GOT3 (cell line): ENCODE measurements at regions not wholly inside any gene's neighbourhood (a gene's known extent, or its start where the extent isn't known, plus 50 kb on each side); places are given as distances from the start of the nearest gene placed in this dataset.
"Not testable (repeated sequence)": the region's sequence is repeated elsewhere in the genome, so short reads cannot be mapped to it uniquely, and the experiment has no call there.

Experiments used
- DNase-seq: peaks from one replicate; lab custom pipeline; 2025; ENCODE audit warnings: mixed read lengths; lab: John Stamatoyannopoulos, UW

DNA sequence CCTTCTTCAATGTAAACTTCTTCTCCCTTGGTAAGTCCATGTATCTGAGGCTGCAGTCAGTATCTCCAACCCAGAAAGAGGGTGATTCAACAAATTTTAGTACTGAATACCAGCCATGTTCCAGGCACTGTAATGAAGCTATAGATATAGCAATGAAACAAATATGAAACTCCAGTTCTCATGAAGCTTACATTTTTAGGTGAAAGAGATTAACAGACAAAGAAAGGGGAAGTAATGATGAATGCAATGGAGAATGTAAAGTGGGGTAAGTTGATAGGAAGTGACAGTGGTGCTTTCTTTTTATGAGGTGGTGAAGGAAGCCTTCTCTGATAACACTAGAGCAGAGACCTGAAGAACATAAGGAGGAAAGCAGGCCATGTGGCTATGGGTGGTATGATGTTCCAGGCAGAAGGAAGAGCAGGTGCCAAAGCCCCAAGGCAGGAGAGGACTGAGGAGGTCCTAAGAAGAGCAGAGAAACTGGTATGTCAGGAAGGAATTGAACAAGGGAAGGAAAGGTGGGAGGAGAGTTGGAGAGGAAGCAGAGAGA, 143.6 kb downstream of the TFAP2B start:
- DNase-seq: no peak

DNA sequence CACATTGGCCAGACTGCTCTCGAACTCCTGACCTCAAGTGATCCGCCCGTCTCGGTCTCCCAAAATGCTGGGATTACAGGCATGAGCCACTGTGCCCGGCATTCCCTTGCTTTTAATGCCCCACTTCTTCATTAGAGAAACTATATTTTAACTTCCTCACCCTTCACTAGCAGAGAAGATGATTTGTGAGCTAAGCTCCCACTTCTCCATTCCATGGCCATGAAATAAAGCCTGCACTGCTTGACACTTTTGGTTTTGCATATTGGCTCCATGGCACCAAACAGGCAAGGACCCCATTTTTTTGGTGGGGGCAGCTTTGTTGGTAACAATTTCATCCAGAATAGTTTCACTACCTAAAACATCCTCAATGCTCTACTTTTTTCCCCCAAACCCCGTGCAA, 145.3 kb downstream of the TFAP2B start:
- DNase-seq: no peak

DNA sequence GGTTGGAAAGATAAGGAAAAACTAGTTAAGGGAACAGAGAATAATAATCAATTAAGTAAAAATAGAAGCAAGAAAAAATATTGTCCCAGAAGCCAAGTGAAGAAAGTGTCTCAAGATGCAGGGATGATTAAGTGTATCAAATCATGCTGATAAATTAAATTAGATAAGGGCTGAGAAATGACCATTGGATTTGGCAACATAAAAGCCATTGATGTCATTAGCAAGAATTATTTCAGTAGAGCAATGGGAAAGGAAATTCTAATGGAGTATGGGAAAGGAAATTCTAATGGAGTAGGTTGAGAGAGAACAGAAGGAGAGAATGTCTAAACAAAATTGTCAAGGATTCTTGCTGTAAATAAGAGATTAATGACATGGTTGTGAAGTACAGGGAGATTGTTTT, 146.8 kb downstream of the TFAP2B start:
- no peak for DNase-seq

DNA sequence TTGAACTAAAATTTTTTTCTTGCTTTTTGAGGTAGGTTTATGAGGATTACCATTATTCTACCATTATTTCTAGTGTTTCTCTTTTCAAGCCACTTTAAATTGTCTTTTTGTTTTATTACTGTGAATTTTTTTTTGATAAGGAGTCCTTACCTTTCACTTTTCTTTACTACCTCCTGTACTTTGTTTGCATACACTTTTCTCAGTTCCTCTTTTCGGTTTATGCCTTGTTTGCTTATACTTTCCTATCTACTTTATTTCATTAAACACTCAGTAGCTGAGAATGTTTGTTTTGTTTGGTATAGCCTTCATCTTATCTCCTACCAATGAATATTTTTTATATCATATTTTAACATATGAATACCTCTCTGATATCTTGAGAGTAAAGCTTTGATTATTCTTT, 147.9 kb downstream of the TFAP2B start:
- DNase-seq: no peak

DNA sequence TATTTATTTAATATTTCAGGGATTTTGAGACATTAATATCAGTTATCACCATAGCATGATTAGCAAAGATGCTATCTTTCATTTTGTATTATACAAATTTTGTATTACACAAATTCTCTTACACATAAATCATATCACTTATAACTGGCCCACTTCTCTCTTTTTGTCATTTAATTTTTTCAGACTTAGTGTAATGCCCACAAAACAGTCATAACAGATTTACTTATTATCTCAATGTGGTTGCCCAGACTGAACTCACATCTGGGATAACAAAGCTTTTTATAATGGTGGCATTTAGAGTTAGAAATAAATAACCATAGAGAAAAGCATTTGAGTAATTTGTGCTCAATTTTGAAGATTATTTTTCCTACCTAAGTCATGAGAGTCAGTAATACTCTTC, 148.3 kb downstream of the TFAP2B start:
- DNase-seq: no peak

DNA sequence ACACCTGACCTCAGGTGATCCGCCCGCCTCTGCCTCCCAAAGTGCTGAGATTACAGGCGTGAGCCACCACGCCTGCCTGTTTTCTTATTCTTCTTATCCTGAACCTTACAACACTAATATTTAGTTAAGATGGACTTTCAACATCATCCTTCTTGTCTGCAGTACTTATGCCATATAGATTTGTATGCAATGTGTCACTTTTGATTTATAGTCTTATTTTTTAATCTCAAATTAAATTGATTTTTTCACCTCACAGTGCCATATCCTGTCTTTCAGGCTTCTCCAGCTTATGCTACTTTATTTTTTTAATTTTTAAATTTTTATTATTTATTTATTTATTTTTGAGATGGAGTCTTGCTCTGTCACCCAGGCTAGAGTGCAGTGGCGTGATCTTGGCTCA, 149.6 kb downstream of the TFAP2B start:
- DNase-seq: not testable (repeated sequence)

DNA sequence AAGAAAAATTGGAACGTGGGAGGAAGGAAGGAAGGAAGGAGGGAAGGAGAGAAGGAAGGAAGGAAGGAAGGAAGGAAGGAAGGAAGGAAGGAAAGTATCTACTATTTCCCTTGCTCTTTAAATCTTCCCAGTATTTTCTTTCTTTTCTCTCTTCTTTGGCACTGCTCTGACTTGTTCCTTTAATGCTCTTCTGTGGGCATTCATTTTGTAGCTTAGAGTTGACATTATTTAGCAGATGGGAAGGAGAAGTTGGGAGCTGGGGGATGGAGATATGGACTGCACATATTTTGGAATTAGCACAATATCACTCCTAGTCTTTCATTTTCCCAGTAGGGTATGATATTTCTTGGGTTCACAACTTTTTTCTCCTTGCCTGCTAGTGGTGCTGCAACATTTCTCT, 152.2 kb downstream of the TFAP2B start:
- DNase-seq: no peak

DNA sequence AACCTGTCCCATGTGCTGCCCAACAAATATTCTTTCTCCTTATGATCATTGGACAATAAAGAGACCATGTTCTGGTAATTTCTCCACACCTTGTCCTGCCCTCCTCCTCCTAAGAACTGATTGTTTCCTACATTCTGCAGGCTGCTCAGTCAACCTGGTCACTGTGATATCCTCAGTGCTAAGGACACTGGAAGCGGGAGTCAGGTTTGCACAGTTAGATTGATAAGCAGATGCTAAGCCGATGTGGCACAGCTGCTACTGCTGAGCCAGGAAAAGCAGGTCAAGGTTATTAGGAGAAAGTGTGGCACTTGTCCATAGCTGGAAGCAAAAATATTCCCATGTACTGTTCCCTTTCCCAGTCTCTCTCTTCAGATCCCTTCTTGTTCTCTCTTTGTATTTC, 154.8 kb downstream of the TFAP2B start:
- DNase-seq: no peak

DNA sequence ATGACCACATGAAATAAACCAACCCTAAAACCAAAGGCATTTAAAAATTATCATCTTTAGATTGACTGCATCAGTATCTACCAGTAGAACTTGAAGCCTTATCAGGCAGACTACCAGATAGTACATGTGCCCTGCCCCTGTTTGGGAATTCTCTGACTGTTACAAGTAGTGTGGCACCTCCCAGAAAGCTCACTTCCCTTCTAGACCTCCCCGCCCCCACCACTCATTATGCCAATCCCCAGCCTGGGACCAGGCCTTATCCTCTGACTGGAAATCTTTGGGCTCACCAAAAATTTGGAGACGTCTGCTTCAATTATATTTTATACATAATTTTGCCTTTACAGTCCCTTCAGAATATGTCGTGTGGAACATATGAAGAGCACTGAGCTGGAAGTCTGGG, 155.6 kb downstream of the TFAP2B start:
- no peak for DNase-seq

DNA sequence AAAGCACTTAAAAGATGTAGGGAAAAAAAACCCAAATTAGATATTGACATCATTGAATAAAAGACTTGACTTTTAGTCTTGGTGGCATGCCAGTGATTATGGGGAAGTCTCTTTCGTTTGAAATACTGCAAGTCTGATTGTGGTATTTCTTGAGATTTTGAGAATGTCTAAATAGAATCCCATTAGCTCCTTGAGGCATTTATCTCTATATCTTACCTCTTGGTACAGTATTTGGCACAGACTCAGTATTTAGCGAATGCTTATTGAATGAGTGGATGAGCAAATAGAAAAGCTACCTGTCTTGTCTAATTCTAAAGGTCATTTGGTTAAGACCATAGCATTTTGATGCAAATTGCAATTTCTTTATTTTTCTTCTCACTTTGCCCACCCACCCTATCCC, 156.5 kb downstream of the TFAP2B start:
- DNase-seq: no peak

DNA sequence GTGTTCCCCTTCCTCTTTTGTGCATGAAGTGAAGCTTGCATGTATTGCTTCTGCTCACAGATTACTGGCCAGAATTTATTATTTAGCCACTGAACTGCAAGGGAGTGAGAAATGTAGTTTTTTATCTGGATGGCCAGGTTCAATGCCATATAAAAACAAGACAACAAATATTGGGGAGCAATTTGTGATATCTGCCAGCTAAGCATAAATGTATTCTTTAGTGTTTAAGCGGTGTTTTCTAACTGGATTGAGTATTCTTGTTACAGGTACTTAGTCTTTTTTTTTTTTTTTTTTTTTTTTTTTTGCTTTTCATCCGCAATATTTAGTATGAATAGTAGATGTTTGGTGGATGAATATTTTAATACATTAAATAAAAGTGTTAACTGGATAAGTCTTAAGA, 158.2 kb downstream of the TFAP2B start:
- DNase-seq: no peak

DNA sequence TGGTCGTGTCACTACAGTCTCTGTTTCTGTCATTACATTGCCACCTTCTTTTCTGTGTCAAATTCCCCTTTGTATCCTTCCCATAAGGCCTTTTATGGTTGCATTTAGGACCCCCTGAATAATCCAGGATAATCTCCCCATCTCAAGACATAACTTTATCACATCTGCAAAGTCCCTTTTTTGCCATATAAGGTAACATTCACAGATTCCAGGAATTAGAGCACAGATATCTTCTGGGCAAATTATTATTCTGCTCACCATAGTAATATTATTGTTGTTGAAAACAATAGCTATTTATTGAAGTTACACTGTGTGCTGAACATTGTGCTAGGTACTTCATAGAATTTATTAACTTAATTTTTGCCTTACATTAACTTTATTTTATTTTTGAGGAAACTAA, 159.1 kb downstream of the TFAP2B start:
- no peak for DNase-seq

DNA sequence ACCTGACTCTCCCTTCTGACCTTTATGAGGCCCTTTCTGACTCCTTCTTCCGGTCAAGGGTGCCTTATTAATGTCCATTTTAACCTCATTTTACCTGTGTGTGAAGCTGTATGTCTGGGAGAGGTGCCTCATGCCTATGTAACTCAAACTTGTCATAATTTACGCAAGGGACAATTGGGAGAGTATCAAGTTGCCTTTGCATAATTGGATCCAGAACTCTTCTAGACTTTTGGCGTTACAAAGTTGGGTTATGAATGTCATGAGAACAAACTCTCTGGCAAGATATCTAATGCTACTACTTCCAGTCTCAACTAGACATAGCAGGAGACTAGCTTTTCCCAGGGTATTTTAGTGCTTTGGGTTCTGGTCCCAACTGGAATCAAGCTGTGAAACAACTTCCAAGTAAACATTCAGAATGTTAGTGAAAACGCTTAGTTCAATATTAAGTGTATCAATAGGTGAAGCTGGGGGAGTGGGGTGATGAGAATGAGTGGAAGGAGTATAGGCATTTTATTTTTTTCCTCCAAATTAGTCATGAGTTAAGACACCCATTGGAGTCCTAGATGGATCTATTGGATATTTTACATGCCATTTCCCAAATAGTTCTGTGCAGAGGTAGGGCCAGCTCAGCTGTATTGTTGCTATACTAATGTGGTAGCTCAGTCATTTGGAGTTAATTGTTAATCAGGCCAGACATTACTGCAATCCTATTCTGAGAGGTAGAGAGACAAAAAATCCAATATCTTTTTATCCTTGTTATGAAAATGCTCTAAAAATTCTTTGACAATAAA, 159.9 kb downstream of the TFAP2B start:
- DNase-seq: no peak

DNA sequence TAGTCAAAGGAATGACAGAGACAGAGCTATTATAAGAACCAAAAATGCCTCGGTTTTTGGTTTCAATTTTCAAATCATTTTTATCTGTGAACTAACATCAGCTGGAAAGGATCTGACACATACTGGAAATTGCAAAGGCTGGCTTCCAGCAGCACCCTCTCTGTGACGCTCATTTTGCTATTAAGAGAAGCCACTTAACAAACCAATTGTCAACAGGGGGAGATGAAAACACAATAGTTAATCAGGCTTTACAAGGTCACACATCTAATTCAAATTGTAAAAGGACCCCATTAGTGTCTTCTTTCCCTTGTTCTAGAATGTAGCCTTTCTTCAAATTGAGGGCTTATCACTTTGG, 160.5 kb downstream of the TFAP2B start:
- DNase-seq: no peak

DNA sequence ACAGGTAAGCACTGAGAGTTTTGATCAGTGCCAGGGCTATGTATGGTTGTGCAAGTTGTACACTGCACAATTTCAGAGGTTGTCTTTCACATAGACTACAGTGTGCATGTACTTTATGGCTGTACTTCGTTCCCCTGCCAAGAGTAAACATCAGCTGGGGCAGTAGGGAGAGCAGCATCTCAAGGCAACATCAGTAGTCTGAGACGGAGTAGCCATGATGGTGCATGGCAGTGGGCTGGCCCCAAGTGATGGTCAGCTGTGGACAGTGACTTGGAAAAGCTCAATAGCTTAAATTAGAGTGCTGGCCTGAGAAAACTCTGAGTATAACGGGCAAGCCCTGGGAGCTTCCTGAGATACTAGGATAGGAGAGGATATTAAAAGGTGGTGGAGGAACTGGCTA, 165.5 kb downstream of the TFAP2B start:
- no peak for DNase-seq

DNA sequence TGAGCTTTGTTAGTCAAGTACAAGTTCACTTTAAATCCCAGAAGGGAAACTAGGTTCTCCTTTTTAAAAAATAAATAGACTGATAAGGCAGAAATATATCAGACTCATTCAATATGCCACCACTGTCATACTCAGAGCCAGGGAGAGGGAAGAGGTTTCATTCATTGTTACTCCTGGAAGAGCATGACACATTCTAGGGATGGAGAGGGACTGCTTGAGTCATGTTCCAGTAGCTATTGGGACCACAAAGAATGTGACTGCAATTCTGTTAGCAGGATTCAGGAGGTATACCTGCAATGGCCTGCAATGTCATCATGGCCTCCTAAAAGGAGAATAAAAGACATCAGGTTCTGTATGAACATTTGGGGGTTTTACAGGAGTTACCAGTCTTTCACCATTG, 167.6 kb downstream of the TFAP2B start:
- no peak for DNase-seq

DNA sequence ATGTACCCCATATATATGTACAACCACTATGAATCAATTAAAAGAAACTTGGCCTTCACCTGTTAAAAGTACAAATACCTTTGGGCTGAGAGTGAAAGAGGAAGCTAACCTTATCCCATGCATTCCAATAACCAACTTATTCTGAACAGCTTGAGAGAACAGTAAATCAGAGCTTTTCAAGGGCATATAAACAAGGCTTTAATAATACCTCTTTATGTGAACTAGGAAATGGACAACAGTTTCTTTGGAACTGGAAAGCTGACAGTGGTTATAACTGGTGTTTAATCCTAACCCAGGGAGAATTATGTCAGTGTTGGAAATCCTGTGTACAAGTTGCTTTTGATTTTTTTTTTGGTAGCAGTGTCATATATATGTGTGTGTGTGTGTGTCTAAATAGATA, 170.5 kb downstream of the TFAP2B start:
- no peak for DNase-seq

DNA sequence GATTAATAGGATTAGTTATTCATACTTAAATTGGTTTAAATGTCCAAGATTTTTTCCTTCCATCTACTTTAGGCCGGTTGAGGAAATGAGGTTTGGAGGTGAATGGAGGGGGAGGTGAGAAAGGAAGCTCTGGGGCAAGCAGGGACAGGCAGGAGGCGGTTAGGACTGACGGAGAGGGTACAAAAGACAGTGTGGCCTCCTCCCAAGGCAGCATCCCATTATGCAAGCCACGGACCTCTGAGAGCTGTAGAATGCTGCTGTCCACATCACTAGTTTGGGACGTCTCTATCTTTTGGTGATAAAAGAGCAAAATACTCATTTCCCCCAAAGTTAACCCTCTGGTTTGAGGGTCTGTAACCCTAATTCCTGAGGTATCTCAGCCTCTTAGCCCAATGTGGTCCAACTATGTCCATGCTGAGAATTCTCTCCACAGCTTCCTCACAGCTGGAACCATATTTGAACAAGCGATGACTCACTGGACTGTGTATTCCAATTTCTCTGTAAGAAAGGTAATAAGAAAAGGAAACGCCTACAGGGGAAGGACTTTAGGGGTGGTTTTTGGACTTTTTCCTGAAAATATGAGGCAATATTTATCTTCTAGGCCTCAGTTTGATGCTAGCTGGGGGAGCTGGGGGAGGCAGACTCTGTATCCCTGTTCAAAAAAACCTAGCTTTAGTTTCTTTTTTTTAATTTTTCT, 172.2 kb downstream of the TFAP2B start:
- no peak for DNase-seq

DNA sequence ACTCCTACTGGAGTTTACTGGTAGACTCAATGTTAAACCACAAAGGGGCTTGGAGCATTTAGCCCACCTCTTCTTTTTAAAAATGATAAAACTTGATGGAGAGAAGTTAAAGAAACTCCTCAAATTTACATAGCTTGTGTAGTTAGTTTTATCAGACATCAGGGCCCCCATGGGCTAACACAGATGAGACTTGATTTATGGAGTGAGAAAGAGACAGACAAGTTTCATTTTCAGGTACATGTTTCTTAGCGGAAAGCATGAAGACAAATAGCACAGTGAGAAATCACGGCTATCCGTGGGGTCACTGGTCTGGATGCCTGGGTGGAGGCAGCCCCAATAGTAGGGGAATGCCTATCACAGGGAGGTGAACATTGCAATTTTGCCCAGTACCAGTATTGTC, 173.6 kb downstream of the TFAP2B start:
- DNase-seq: no peak

DNA sequence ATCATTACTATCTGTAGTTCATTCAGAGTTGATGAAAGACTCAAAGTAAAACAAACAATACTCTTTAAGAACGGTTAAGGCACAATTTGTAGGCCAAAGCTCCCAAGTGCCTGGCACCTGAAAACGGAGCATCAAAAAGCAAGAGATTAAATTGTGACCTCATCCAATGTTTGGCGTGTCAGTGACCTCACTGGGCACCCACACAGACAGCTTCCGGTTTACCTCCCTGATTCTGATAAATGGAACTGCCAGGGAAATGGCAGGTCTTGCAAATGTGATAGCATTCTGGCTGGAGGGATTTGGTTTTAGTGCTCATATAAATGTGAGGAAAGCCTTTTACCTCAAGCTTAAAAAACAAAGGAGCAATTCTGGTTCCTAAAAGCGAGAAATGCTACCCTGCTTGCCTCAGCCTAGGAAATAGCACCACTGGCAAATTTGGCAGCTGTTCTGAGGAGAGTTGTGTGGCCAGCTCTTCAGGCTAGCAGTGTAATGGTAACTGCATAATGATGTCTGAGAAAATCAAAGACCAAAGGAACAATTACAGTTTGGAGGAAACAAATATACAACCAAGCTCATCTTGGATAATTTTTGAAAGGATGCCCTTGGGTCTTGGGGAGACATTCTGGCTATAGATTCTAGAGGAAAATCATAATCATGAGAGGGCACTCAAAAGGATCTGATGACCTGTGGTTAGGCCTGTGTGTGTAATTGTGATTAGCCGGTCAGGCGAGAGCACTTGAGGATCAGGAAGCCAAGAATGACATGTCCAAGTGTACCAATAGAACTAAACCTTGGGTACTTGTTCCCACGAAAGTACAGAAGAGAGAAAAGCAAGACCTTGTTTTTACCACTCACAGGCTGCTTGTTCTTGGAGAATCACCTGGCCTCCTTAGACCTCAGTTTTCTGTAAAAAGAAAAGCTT, 174.3 kb downstream of the TFAP2B start:
- no peak for DNase-seq

DNA sequence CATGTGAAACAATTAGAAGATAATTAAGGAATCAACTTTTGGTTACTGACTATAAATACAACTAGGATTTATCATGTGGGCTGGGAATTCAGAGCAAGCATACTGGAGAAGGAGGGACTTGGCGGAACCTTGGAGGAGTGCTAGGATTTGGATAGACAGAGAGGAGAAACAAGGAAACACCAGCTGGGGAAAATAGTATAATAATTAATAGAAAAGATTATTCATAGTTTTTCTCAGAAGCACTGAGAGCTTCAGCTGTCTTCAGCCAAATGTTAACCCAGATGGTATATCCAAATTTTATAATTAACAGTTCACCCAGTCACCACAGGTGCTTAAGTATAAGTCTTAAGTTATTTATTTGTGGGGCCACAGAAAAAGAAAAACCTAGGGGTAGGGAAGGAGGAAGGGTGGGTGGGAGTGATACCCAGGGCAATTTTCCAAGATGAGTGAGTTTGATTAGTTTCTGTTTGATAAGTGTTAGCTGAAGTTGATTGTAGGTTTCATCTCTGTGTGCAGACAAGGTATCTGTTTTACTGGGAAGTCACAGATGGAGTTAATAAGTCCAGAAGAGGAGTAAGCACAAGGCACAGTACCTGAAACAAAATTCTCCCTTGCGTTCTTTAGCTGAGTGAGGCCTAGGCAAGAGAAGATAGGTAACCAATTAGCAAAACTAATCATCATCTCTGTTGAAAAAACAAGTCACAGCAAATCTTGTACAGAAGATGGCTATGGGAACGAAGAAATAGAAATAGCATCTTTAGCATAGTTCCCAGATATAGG, 175.5 kb downstream of the TFAP2B start:
- DNase-seq: no peak

DNA sequence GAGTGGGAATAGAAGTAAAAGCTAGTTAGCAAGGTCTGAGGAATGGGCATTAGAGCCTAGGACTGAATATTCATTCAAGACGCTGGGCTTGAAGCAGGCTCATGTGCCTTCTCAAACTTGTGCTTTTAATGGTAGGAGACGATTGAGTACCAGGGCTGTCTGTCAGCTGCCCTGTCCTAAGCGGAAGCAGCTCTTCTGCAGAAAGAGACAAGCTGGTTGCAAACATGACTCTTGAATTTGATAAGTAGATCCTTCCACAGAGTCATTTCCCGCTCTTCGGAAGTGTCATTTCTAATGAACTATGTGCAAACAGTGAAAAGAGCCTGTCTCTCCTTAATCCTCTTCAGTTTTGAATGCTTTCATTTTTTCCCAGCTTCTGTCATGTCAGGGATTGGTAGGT, 176.4 kb downstream of the TFAP2B start:
- DNase-seq: no peak
